Ascending aorta (tissue), 2 donors: ENCODE measurements at regions not wholly inside any gene's neighbourhood (a gene's known extent, or its start where the extent isn't known, plus 50 kb on each side); places are given as distances from the start of the nearest gene placed in this dataset.

Experiments
- DNase-seq, 2 donors: peaks; one replicate each; pipeline ENCODE4 v3.0.0-alpha.2; 2019; ENCODE audit warnings: low spot score in 2 of 2
- H3K27ac ChIP-seq, 2 donors: fragments of 200-600 bp; sonication (generic); one replicate each; pipeline ENCODE4 v1.5.1; 2016 to 2017; ENCODE audit warnings: mild to moderate bottlenecking in 1 of 2
- H3K27me3 ChIP-seq: fragments of 200-600 bp; sonication (generic); one replicate; pipeline ENCODE4 v1.5.1; 2017
- H3K36me3 ChIP-seq, 2 donors: fragments of 200-600 bp; sonication (generic); one replicate each; pipeline ENCODE4 v1.5.1; 2016
- H3K4me1 ChIP-seq, 2 donors: fragments of 200-600 bp; sonication (generic); one replicate each; pipeline ENCODE4 v1.5.1; 2016 to 2017; ENCODE audit warnings: mild to moderate bottlenecking in 1 of 2
- H3K4me3 ChIP-seq, 2 donors: fragments of 200-600 bp; sonication (generic); one replicate each; pipeline ENCODE4 v1.5.1; 2016 to 2017; ENCODE audit warnings: mild to moderate bottlenecking in 1 of 2
- H3K9me3 ChIP-seq, 2 donors: fragments of 200-600 bp; sonication (generic); one replicate each; pipeline ENCODE4 v1.5.1; 2016
- intact Hi-C: fragments of 100-400 bp; cut with DNase I; formaldehyde crosslinking; loops from one replicate; pipeline ENCODE4 v1.15.1; 2023
- TF ChIP-seq, protein P1 (sequence below), 3 experiments: fragments of 200-600 bp in 2 of 3; fragments of 450-650 bp in 1 of 3; sonication (generic) in 2 of 3; IDR thresholded peaks; one replicate each; pipeline ENCODE4 v1.5.1; 2016 to 2019; ENCODE audit warnings: antibody characterized with exemption in 3 of 3, mild to moderate bottlenecking in 1 of 3, moderate library complexity in 1 of 3

- H3K4me3 ChIP-seq: no peak overlapping the region
- H3K9me3 ChIP-seq: no peaks in the 10 kb centered on the region
- peaks cover 2 to 22% of the 10 kb centered on the region in 2 donors for H3K4me1 ChIP-seq
- no peak for DNase-seq
- H3K36me3 ChIP-seq: no peaks in the 10 kb centered on the region
- no peak overlapping the region for H3K27ac ChIP-seq
- intact Hi-C loops: no loop called here
- no peaks in the 10 kb centered on the region for H3K27me3 ChIP-seq
- TF ChIP-seq, protein P1, sequence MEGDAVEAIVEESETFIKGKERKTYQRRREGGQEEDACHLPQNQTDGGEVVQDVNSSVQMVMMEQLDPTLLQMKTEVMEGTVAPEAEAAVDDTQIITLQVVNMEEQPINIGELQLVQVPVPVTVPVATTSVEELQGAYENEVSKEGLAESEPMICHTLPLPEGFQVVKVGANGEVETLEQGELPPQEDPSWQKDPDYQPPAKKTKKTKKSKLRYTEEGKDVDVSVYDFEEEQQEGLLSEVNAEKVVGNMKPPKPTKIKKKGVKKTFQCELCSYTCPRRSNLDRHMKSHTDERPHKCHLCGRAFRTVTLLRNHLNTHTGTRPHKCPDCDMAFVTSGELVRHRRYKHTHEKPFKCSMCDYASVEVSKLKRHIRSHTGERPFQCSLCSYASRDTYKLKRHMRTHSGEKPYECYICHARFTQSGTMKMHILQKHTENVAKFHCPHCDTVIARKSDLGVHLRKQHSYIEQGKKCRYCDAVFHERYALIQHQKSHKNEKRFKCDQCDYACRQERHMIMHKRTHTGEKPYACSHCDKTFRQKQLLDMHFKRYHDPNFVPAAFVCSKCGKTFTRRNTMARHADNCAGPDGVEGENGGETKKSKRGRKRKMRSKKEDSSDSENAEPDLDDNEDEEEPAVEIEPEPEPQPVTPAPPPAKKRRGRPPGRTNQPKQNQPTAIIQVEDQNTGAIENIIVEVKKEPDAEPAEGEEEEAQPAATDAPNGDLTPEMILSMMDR (IDR thresholded peaks at IDR 0.05): no peak
Observed at GRCh38 chr1:217027403-217028080, 304.3 kb upstream of the ESRRG start.

DNA sequence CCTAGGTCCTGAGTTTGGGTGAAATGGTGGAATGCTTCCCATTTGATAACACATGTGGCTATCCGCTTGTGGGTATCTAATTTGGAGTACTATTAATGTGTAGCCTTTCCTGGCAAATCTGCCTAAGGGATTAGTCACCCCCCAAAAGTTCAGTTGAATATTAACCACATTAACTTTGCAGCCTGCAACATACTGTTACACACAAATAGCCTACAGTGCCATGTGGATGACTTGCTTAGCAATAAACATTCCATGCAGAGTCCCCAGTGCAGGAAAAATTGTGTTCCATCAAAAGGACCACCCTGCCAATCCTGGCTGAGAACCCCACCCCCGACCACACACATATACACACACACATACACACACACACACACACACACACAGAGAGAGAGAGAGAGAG lies 303.3 kb upstream of the ESRRG start:
- no peaks in the 10 kb centered on the region for H3K36me3 ChIP-seq
- intact Hi-C loops: no loop called here
- H3K27me3 ChIP-seq: no peaks in the 10 kb centered on the region
- TF ChIP-seq, protein P1 (IDR thresholded peaks at IDR 0.05): no peak
- no peaks in the 10 kb centered on the region for H3K9me3 ChIP-seq
- H3K27ac ChIP-seq: no peak overlapping the region
- H3K4me1 ChIP-seq: peaks cover 2 to 22% of the 10 kb centered on the region in 2 donors
- no peak for DNase-seq
- no peak overlapping the region for H3K4me3 ChIP-seq

- DNase-seq: no peak
- H3K9me3 ChIP-seq: no peaks in the 10 kb centered on the region
- intact Hi-C loops: no loop called here
- no peaks in the 10 kb centered on the region for H3K36me3 ChIP-seq
- no peak overlapping the region for H3K4me3 ChIP-seq
- H3K4me1 ChIP-seq: peaks cover 1 to 15% of the 10 kb centered on the region in 2 donors
- no peaks in the 10 kb centered on the region for H3K27me3 ChIP-seq
- TF ChIP-seq, protein P1 (IDR thresholded peaks at IDR 0.05): no peak
- H3K27ac ChIP-seq: no peak overlapping the region
Observed at GRCh38 chr1:217025381-217025780, 302.2 kb upstream of the ESRRG start.

GRCh38 chr1:217024911-217025310 lies 301.7 kb upstream of the ESRRG start:
- no peak for DNase-seq
- no peaks in the 10 kb centered on the region for H3K9me3 ChIP-seq
- H3K27me3 ChIP-seq: no peaks in the 10 kb centered on the region
- H3K4me3 ChIP-seq: no peak overlapping the region
- TF ChIP-seq, protein P1 (IDR thresholded peaks at IDR 0.05): no peak
- no peaks in the 10 kb centered on the region for H3K36me3 ChIP-seq
- intact Hi-C loops: no loop called here
- peaks cover 0 to 10% of the 10 kb centered on the region in 2 donors for H3K4me1 ChIP-seq
- H3K27ac ChIP-seq: no peak overlapping the region

- no peaks in the 10 kb centered on the region for H3K4me1 ChIP-seq
- H3K27ac ChIP-seq: no peak overlapping the region
Observed at GRCh38 chr1:217021956-217022355, 298.7 kb upstream of the ESRRG start.

More at GRCh38 chr1:217021956-217022355, 298.7 kb upstream of the ESRRG start:
- Histone ChIP-seq H3K4me3 (no peak overlapping the region), H3K9me3 (no peaks in the 10 kb centered on the region), H3K27me3 (no peaks in the 10 kb centered on the region), H3K36me3 (no peaks in the 10 kb centered on the region)
- TF ChIP-seq, protein P1 (IDR thresholded peaks at IDR 0.05): no peak
- intact Hi-C loops: no loop called here
- DNase-seq: no peak
